Non-pigmented ciliary epithelial cell (primary cell): ENCODE measurements at regions not wholly inside any gene's neighbourhood (a gene's known extent, or its start where the extent isn't known, plus 50 kb on each side); places are given as distances from the start of the nearest gene placed in this dataset.

Experiments used
- DNase-seq: peaks from one replicate; pipeline ENCODE4 v3.0.0-alpha.2; 2010; ENCODE audit warnings: low read depth

DNA sequence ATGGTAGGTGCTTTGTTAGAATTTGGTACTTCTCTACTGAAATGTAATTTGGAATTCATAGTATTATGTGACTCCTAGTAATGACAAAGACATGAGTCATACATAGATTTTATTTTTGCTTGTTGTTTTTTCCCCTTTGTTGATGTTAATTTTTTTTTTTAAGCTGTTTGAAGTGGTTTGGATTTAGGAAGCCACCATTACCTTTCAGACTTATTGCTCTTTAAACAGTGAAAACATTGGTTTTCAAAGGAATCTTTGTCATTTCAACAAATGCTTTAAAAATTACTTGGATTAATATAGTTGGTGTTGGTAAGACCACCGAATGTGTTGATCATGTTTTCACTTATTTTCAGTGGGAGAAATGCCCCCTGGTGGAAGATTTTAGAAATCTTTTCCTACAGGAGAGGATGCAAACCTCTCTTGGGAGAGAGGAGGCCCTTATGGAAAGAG, 170.1 kb upstream of the PITX1 start:
- DNase-seq = no peak

- no peak for DNase-seq
These were observed 169.6 kb upstream of the PITX1 start for GRCh38 chr5:135203593-135204036.

DNA sequence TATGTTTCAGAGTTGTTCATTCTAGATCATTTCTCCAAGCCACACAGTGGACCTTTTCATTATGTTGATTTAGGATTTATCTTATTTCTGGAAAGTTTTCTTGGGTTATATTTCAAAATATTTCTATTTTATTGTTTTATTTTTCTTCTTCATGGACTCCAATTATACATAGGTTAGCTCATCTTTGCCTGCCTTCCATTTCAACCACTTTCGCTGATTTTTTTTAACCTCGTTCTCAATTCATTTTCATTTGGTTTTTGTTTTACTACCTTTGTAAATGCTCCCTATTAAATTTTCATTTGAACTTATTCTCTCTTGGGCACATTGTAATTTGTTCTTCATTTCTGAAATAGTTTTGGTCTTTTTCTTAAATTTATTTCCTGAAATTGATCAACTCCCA, 169.0 kb upstream of the PITX1 start:
- DNase-seq = no peak

- DNase-seq = no peak
These were observed 165.9 kb upstream of the PITX1 start for GRCh38 chr5:135199919-135200318.

DNA sequence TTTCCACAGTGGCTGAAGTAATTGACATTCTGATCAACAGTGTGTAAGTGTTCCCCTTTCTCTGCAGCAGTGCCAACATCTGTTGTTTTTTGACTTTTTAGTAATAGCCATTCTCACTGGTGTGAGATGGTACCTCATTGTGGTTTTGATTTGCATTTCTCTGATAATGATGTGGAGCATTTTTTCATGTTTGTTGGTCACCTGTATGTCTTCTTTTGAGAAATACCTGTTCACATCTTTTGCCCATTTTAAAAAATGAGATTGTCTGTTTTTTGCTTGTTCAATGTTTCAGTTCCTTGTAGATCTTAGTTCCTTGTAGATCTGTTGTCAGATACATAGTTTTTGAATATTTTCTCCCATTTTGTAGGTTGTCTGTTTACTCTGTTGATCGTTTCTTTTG, 162.5 kb upstream of the PITX1 start:
- no peak for DNase-seq

DNA sequence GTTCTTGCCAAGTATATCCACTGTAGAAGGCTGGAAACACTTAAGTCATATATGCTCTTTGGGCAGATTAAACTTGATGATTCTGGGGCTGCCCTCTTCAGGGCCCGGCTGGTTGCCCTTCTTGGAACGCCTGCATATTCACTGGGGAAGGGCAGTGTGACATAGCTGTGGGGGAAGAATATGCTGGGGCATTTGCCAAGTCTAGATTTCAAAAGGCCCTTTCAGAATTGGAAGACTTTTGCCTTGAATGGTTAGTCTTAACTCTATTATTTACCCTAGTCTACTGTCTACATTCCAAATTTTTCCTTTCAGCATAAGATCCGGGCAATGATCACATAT, 161.2 kb upstream of the PITX1 start:
- no peak for DNase-seq

- DNase-seq = no peak
These were observed 160.7 kb upstream of the PITX1 start for GRCh38 chr5:135194573-135195269.

GRCh38 chr5:135194126-135194488, 160.1 kb upstream of the PITX1 start:
- no peak for DNase-seq

DNA sequence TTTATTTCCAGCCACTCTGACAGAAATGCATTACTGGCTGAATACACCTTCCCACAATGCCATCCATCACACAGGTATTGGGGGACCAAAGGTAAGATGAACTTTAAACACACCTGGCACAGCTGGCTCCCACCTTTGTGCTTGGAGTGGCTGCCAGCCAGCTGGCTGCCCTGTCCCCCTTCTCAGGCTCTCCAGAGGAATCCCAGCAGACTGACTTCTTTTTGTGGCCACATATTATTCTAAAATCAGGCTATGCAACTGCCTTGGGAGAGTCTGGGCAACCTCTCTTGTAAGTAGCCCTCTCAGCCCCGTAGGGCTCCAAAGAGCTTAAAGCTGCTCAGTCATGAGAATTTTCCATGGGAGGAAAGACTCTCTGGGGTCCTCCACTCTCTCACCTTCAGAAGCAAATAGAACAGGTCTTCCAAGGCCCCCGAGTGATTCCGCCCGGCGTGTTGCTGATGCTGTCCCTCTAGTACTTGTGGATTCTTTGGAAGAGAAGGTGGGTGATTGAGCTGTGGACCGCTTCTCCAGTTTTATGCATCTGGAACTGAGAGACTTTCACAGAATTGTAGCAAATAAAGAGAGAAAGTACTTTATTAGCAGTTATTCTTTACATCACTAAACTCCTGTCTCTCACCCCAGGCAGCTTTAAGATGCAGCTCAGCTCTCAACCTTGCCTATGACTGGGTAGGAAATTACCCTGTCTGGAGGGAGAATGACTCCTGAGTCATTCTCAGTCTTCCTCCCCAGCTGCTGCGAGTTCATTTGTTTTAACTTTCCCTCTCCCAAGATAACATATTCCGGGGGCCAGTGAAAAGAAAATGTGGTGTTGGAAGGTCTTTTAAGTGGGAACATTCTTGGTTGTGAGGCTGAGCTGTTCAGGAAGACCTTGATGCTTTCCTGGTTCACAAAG, 159.4 kb upstream of the PITX1 start:
- DNase-seq = no peak

DNA sequence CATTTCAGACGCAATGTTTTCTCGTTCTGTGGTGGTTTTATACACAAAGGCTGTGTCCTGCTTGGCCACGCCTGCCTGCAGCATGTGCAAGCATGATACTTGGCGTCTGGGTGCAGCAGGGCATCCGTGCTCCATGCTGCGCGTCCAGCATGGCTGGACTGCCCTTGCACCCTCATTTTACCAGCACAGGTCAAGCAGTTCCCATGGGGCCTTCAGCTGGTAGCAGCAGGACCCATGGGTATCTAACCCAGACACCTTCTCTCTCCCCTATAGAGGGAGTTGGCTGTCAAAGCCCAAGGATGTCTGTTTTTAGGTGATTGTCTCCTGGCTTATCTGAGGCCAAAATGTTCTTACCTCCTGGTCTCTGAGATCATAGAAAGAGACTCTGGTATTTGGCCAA, 158.3 kb upstream of the PITX1 start:
- DNase-seq = no peak

- no peak for DNase-seq
These were observed 157.2 kb upstream of the PITX1 start for GRCh38 chr5:135191084-135191826.

GRCh38 chr5:135190416-135191083, 156.5 kb upstream of the PITX1 start:
- no peak for DNase-seq

- DNase-seq = no peak
These were observed 155.0 kb upstream of the PITX1 start for GRCh38 chr5:135189024-135189423.

DNA sequence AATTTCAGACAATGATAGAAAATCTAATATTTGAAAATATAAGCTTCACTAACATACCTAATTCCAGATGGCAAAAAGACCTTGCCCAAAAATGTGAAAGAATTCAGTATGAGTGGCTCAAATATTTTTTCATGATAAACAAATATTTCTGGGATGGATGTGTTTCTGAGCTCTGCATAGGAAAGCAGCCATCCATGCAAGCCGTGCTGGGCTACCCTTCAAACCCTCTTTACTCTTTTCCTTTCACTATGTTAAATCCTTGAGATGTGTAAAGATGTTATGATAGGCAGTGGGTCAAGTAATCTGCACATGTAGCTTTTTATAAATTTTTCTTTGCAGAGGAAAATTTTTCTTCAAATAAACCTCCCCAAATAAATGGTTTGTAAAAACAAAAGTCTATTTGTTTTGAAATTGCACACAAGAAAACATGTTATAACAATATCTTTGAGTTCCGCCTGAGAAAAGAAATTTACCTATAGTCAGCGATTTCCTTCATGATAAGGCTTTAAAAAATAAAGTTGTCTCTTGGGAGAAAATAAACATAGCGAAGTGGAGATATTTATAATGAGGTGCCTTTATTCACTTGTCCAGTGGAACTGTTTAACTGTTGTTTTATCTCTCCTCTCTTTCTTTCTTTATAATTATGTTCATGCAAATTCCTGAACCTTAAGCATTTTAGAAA, 154.3 kb upstream of the PITX1 start:
- DNase-seq = no peak

- no peak for DNase-seq
These were observed 152.9 kb upstream of the PITX1 start for GRCh38 chr5:135186662-135187522.

- no peak for DNase-seq
These were observed 151.5 kb upstream of the PITX1 start for GRCh38 chr5:135185481-135186065.

GRCh38 chr5:135184646-135185045, 150.6 kb upstream of the PITX1 start:
- DNase-seq = no peak

- no peak for DNase-seq
These were observed 149.4 kb upstream of the PITX1 start for GRCh38 chr5:135183464-135183863.

DNA sequence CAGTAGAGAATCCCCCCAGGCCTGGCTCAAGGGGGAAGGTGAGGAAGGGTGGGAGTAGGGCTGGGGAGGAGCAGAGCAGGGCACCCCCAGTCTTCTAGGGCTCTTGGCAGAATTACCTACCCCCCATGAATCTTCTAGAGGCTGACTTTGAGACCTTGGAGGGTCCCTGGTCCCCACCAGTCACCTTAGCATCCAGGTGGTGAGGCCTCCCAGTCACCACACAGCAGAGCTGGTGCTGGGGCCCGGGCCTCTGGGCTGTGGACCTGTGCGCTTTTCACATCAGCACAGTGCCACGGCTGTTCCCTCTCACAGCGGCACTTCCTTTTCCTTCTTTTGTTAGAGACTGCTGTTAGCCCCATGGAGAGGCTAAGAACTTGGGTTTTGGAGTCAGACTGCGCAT, 148.6 kb upstream of the PITX1 start:
- no peak for DNase-seq

- no peak for DNase-seq
These were observed 147.6 kb upstream of the PITX1 start for GRCh38 chr5:135181653-135182052.
